Thoracic aorta (tissue), 2 donors: ENCODE measurements at regions not wholly inside any gene's neighbourhood (a gene's known extent, or its start where the extent isn't known, plus 50 kb on each side); places are given as distances from the start of the nearest gene placed in this dataset.

Source experiments
- ATAC-seq: fragments of 150-250 bp; one replicate; pipeline ENCODE4 v1.8.0; 2017; ENCODE audit warnings: low read depth; ENCODE audit not compliant: insufficient number of reproducible peaks, low FRiP score
- DNase-seq: peaks from one replicate; pipeline ENCODE4 v3.0.0-alpha.2; 2020; ENCODE audit warnings: low spot score
- H3K27ac ChIP-seq, 2 donors: fragments of 200-600 bp; sonication (generic); 1 replicate in 1 of 2; 2 replicates in 1 of 2; pipeline ENCODE4 v1.5.1; 2016; ENCODE audit warnings: mild to moderate bottlenecking in 2 of 2, moderate library complexity in 2 of 2
- H3K27me3 ChIP-seq: fragments of 200-600 bp; sonication (generic); replicated peaks from 2 replicates; pipeline ENCODE4 v1.6.0; 2016; ENCODE audit warnings: mild to moderate bottlenecking; ENCODE audit not compliant: insufficient read depth
- H3K36me3 ChIP-seq: fragments of 200-600 bp; sonication (generic); one replicate; pipeline ENCODE4 v1.5.1; 2016
- H3K4me1 ChIP-seq, 2 donors: fragments of 200-600 bp; sonication (generic); 1 replicate in 1 of 2; 2 replicates in 1 of 2; pipeline versions ENCODE4 v1.5.1 to v1.6.0; 2016; ENCODE audit warnings: low read depth in 2 of 2, mild to moderate bottlenecking in 1 of 2; ENCODE audit not compliant: control insufficient read depth in 1 of 2
- H3K4me3 ChIP-seq: fragments of 200-600 bp; sonication (generic); 2 replicates; pipeline ENCODE4 v1.5.1; 2016; ENCODE audit warnings: mild to moderate bottlenecking
- H3K9me3 ChIP-seq: fragments of 200-600 bp; sonication (generic); 2 replicates; pipeline ENCODE4 v1.5.1; 2016
- TF ChIP-seq, protein P1 (sequence below): fragments of 200-600 bp; sonication (generic); IDR thresholded peaks from one replicate; pipeline ENCODE4 v1.5.1; 2019; ENCODE audit warnings: antibody characterized with exemption

DNA sequence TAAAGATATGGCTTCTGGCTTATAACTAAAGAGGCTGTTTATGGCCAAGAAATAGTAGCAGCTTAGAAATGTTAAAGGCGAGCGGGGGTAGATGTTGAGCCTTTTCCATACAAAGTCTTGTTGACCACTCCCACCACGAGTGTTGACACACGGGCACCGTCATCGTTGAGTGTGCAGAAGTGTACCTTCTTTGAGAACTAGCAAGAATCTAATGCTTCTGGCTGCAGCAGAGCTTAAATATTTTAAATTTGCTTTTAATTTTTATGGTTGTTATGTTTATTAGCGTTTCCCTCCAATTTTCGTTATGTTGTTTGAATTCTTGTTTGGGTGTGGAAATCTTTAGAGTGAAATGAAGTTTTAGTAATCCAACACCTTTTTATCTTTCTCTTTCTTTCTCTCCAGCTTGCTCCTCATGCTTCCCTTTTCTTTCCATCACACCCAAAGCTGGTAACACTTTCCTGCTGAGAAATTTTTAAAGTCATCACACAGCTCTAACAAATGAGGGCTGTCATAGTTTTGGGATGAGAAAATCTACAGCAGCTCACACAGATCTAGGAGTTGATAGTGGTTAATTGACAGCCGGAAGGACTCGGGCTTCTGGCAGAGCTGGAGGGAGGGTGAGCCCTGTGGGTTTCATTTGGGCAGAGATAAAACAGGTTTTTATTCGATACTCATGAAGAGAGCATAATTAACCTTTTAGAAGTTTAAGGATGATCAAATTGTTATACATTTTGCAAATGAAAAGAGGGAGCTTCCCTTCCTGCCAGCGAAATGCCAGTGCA lies 120.1 kb upstream of the ZNF608 start:
- no peak overlapping the region for H3K4me3 ChIP-seq

DNA sequence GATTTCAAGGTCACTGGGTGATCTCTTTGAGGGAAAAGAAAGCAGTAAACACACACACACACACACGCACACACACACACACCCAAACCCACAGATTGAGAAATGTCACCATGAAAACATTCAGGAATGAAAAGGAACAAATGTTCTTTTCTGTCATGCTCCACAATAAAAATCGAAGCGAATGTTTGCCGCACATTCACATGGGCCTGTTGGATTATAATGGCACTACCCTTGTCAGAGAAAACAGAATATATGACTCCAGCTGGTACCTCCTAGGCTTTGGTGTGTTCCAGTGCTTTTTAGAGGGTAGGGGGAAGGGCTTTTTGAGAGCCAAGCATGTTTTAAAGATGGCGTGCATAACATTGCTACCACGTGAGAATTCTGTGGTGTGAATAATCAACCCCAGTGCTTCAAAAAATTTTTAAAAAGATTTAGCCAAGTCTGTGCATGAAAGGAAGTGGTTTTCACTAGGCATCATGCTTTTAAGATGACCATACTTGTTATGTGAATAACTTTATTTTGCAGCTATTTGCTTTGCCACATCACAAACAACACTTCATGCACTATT lies 120.8 kb upstream of the ZNF608 start:
- ATAC-seq: no peak
- H3K27ac ChIP-seq: no peak overlapping the region
- H3K36me3 ChIP-seq: no peaks in the 10 kb centered on the region
- H3K27me3 ChIP-seq: no peaks in the 10 kb centered on the region
- TF ChIP-seq, protein P1, sequence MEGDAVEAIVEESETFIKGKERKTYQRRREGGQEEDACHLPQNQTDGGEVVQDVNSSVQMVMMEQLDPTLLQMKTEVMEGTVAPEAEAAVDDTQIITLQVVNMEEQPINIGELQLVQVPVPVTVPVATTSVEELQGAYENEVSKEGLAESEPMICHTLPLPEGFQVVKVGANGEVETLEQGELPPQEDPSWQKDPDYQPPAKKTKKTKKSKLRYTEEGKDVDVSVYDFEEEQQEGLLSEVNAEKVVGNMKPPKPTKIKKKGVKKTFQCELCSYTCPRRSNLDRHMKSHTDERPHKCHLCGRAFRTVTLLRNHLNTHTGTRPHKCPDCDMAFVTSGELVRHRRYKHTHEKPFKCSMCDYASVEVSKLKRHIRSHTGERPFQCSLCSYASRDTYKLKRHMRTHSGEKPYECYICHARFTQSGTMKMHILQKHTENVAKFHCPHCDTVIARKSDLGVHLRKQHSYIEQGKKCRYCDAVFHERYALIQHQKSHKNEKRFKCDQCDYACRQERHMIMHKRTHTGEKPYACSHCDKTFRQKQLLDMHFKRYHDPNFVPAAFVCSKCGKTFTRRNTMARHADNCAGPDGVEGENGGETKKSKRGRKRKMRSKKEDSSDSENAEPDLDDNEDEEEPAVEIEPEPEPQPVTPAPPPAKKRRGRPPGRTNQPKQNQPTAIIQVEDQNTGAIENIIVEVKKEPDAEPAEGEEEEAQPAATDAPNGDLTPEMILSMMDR: no peak
- peaks cover 33 to 49% of the 10 kb centered on the region in 2 donors for H3K4me1 ChIP-seq
- H3K9me3 ChIP-seq: no peaks in the 10 kb centered on the region
- DNase-seq: no peak
- H3K4me3 ChIP-seq: no peak overlapping the region

More for the DNA sequence above, 120.1 kb upstream of the ZNF608 start:
- TF ChIP-seq, protein P1: no peak
- Histone ChIP-seq H3K27me3 (no peaks in the 10 kb centered on the region), H3K27ac (no peak overlapping the region), H3K4me1 (peaks cover 33 to 49% of the 10 kb centered on the region in 2 donors), H3K36me3 (no peaks in the 10 kb centered on the region), H3K9me3 (no peaks in the 10 kb centered on the region)
- ATAC-seq (no peak), DNase-seq (no peak)

DNA sequence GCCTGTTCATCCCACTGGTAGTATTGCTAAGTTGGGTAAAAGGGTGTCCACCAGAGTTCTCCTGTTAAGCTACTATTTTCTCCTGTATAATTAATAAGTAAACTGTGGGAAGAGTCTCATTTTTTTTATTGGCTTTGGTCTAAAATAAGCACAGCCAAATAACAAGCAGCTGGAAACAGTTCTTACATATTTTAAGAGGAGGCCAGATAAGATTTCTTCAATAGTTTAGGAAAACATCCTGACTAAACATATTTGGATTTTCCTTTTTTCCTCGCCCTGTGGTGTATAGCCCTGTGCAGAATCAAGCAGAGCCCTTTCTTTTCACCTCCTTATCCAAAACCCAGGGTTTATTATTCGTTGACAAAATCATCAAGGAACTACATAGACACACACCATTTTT lies 122.2 kb upstream of the ZNF608 start:
- Histone ChIP-seq H3K36me3 (no peaks in the 10 kb centered on the region), H3K4me1 (peaks cover 33 to 49% of the 10 kb centered on the region in 2 donors), H3K4me3 (no peak overlapping the region), H3K27me3 (no peaks in the 10 kb centered on the region), H3K9me3 (no peaks in the 10 kb centered on the region), H3K27ac (no peak overlapping the region)
- DNase-seq (no peak), ATAC-seq (no peak)
- TF ChIP-seq, protein P1: no peak

DNA sequence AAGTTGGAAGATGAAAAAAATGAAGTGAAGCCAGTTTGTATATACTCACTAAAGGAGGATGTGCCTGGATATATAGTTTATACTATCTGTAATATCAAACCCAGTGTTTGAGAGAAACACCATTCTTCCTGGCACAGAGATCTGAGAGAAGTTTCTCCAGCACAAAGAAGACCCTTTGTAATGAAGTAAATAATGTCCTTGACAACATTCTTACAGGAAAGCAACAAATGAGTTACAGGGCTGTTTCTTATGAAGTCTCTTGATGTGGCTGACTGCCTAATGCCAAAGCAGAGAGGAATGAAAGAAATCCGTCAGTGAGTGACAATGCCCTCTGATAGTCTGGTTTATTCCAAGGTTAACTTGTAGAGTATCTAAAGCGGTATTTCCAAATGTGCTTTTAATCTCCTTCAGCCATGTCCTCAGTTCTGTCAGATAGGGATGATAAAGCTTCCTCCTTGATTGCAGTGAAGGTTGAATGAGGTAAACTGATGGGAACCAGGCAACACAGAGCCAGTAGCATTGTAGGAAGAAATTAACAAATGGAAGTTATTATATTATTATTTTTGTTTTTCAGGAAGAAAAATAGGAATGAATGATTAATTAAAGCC lies 123.1 kb upstream of the ZNF608 start:
- H3K36me3 ChIP-seq: no peaks in the 10 kb centered on the region
- TF ChIP-seq, protein P1: no peak
- DNase-seq: no peak
- ATAC-seq: no peak
- H3K4me1 ChIP-seq: peaks cover 33 to 49% of the 10 kb centered on the region in 2 donors
- no peaks in the 10 kb centered on the region for H3K9me3 ChIP-seq
- H3K27ac ChIP-seq: no peak overlapping the region
- no peak overlapping the region for H3K4me3 ChIP-seq
- no peaks in the 10 kb centered on the region for H3K27me3 ChIP-seq

- ATAC-seq (peak; percentile 64), DNase-seq (no peak)
- Histone ChIP-seq H3K9me3 (no peaks in the 10 kb centered on the region), H3K36me3 (no peaks in the 10 kb centered on the region), H3K27me3 (no peaks in the 10 kb centered on the region), H3K4me1 (peaks cover 33 to 49% of the 10 kb centered on the region in 2 donors), H3K27ac (no peak overlapping the region), H3K4me3 (no peak overlapping the region)
- TF ChIP-seq, protein P1: no peak
Observed at GRCh38 chr5:124870070-124870469, 123.6 kb upstream of the ZNF608 start.
